Type B pancreatic cell (in vitro differentiated cells): ENCODE measurements at regions not wholly inside any gene's neighbourhood (a gene's known extent, or its start where the extent isn't known, plus 50 kb on each side); places are given as distances from the start of the nearest gene placed in this dataset.

Source experiments
- DNase-seq: peaks from one replicate; pipeline ENCODE4 v3.0.0; 2021; ENCODE audit warnings: mixed read lengths; ENCODE audit not compliant: unreplicated experiment; ENCODE audit errors: extremely low spot score
- H3K27ac Mint-ChIP-seq: 2 replicates; pipeline ENCODE4 v1.8.0; 2021; ENCODE audit warnings: mild to moderate bottlenecking, mixed read lengths
- H3K27me3 Mint-ChIP-seq: 2 replicates; pipeline ENCODE4 v1.8.0; 2021; ENCODE audit warnings: mixed read lengths
- H3K36me3 Mint-ChIP-seq: 2 replicates; pipeline ENCODE4 v1.8.0; 2021; ENCODE audit warnings: mixed read lengths
- H3K4me1 Mint-ChIP-seq: one replicate; pipeline ENCODE4 v1.8.0; 2021; ENCODE audit warnings: mixed read lengths; ENCODE audit not compliant: unreplicated experiment
- H3K4me3 Mint-ChIP-seq: 2 replicates; pipeline ENCODE4 v1.8.0; 2021; ENCODE audit warnings: mild to moderate bottlenecking, mixed read lengths
- H3K9me3 Mint-ChIP-seq: 2 replicates; pipeline ENCODE4 v1.8.0; 2021; ENCODE audit warnings: mixed read lengths
- TF ChIP-seq, protein P1 (sequence below): fragments of 200-600 bp; sonication (generic); conservative IDR thresholded peaks from 2 replicates; pipeline ENCODE4 v1.5.0; 2021; ENCODE audit warnings: antibody characterized with exemption, mild to moderate bottlenecking

GRCh38 chr4:146998157-146998556 is 52.5 kb upstream of the TTC29 start:
- DNase-seq = no peak
- H3K36me3 Mint-ChIP-seq = no peaks in the 10 kb centered on the region
- H3K4me3 Mint-ChIP-seq = no peak overlapping the region
- H3K4me1 Mint-ChIP-seq = no peaks in the 10 kb centered on the region
- H3K27ac Mint-ChIP-seq = no peak overlapping the region
- TF ChIP-seq, protein P1, sequence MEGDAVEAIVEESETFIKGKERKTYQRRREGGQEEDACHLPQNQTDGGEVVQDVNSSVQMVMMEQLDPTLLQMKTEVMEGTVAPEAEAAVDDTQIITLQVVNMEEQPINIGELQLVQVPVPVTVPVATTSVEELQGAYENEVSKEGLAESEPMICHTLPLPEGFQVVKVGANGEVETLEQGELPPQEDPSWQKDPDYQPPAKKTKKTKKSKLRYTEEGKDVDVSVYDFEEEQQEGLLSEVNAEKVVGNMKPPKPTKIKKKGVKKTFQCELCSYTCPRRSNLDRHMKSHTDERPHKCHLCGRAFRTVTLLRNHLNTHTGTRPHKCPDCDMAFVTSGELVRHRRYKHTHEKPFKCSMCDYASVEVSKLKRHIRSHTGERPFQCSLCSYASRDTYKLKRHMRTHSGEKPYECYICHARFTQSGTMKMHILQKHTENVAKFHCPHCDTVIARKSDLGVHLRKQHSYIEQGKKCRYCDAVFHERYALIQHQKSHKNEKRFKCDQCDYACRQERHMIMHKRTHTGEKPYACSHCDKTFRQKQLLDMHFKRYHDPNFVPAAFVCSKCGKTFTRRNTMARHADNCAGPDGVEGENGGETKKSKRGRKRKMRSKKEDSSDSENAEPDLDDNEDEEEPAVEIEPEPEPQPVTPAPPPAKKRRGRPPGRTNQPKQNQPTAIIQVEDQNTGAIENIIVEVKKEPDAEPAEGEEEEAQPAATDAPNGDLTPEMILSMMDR = no peak
- H3K9me3 Mint-ChIP-seq = peaks cover 12% of the 10 kb centered on the region
- no peaks in the 10 kb centered on the region for H3K27me3 Mint-ChIP-seq

GRCh38 chr4:147003956-147004809 is 58.5 kb upstream of the TTC29 start:
- no peaks in the 10 kb centered on the region for H3K27me3 Mint-ChIP-seq
- no peaks in the 10 kb centered on the region for H3K36me3 Mint-ChIP-seq

DNA sequence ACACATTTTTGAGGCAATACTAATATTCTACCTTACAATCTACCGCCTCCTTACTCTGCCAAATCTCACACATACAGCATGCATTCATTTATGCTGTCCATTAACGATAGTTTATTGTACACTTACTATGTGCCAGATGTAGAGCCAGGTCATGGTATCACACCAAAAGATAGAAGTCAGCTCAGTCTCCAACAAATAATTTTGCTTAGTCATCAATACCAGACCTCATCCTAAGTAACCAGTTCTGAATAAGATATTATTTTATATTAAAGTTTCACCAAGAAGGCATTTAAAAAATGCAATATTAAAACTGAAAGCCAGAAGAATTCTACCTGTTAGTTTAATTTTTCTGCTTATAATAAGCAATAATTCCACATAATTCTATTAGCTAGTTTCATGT is 60.6 kb upstream of the TTC29 start:
- Mint-ChIP-seq H3K9me3 (no peaks in the 10 kb centered on the region), H3K27ac (no peak overlapping the region), H3K27me3 (no peaks in the 10 kb centered on the region), H3K4me1 (peaks cover under 1% of the 10 kb centered on the region), H3K4me3 (no peak overlapping the region), H3K36me3 (no peaks in the 10 kb centered on the region)
- no peak for DNase-seq
- TF ChIP-seq, protein P1 = no peak

More at GRCh38 chr4:147003956-147004809, 58.5 kb upstream of the TTC29 start:
- no peak for DNase-seq
- TF ChIP-seq, protein P1 = no peak
- Mint-ChIP-seq H3K9me3 (no peaks in the 10 kb centered on the region), H3K4me1 (no peaks in the 10 kb centered on the region), H3K4me3 (no peak overlapping the region), H3K27ac (no peak overlapping the region)

GRCh38 chr4:147009875-147010274 is 64.2 kb upstream of the TTC29 start:
- H3K36me3 Mint-ChIP-seq = no peaks in the 10 kb centered on the region
- TF ChIP-seq, protein P1 = no peak
- no peak for DNase-seq
- no peaks in the 10 kb centered on the region for H3K9me3 Mint-ChIP-seq
- H3K27me3 Mint-ChIP-seq = peaks cover 4% of the 10 kb centered on the region
- no peak overlapping the region for H3K4me3 Mint-ChIP-seq
- peaks cover 22% of the 10 kb centered on the region for H3K4me1 Mint-ChIP-seq
- H3K27ac Mint-ChIP-seq = no peak overlapping the region

GRCh38 chr4:147011411-147011810 is 65.7 kb upstream of the TTC29 start:
- TF ChIP-seq, protein P1 = no peak
- DNase-seq = no peak
- peak overlapping the region; percentile 41 for H3K4me3 Mint-ChIP-seq
- no peaks in the 10 kb centered on the region for H3K9me3 Mint-ChIP-seq
- H3K27me3 Mint-ChIP-seq = peaks cover 10% of the 10 kb centered on the region
- peaks cover 30% of the 10 kb centered on the region for H3K4me1 Mint-ChIP-seq
- H3K36me3 Mint-ChIP-seq = no peaks in the 10 kb centered on the region
- H3K27ac Mint-ChIP-seq = no peak overlapping the region
